HG02970 (cell line): ENCODE measurements at regions not wholly inside any gene's neighbourhood (a gene's known extent, or its start where the extent isn't known, plus 50 kb on each side); places are given as distances from the start of the nearest gene placed in this dataset.
"Not testable (repeated sequence)": the region's sequence is repeated elsewhere in the genome, so short reads cannot be mapped to it uniquely, and the experiment has no call there.

Experiments
- ATAC-seq: cut with Tn5 transposase; IDR thresholded peaks from one replicate; pipeline ENCODE4 v1.9.1; 2021; ENCODE audit warnings: mild to moderate bottlenecking, moderate library complexity, moderate number of reproducible peaks; ENCODE audit not compliant: unreplicated experiment, low FRiP score

GRCh38 chr21:35484851-35485250 lies 435.7 kb upstream of the RUNX1 start:
- ATAC-seq, result no peak

DNA sequence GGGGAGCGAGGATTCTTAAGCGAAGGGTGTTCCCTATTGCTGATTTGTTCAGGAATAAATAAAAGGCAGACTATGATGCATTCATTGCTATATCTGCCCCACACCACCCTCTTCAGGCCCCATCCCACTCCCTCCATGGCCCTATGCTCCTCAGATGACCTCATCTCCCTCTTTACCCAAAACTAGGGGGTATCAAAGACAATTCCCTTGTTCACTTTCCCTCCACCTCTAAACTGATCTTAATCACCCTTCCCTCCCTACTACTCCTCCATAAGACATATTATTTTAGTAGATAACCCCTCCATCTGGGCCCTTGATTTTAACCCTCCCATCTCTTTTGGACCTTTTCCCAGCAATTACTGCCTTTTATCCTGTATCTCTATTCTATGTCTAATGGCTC lies 434.9 kb upstream of the RUNX1 start:
- ATAC-seq, result no peak

- ATAC-seq, result no peak
Measured at GRCh38 chr21:35482933-35483662, 434.0 kb upstream of the RUNX1 start.

- ATAC-seq, result no peak
Measured at GRCh38 chr21:35482096-35482495, 433.0 kb upstream of the RUNX1 start.

DNA sequence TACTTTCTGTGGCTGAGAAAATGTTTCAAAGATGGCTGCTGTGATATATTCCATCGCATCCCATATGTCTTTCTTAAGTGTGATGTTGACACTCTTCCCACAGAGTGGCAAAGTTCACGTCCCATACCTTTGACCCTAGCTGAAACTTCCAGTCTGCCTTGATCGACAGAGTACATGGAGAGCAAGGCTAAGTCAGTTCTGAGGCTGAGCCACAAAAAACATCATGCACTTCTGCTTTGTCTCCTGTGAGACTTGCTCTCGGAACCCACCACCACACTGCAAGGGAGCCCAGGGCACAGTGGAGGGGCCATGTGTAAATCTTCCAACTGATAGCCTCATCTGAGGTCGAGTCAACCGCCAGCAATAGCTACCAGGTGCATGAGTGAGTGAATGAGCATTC lies 431.9 kb upstream of the RUNX1 start:
- no peak for ATAC-seq

DNA sequence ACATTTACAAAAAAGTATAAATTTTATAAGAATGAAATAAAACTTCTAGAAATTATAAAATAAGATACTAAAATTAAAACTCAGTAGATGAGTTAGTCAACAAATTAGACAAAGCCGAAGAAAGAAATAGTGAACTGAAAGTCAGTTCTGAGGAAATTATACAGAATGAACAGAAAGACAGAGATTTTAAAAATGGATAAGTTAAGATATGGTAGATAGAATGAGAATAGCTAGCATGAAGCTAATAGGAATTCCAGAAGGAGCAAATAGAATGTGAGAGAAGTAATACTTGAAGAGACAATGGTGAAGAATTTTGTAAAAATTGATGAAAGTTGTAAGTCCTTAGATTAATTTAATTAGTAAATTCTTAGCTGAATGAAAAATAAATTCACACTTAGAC lies 430.4 kb upstream of the RUNX1 start:
- no peak for ATAC-seq

DNA sequence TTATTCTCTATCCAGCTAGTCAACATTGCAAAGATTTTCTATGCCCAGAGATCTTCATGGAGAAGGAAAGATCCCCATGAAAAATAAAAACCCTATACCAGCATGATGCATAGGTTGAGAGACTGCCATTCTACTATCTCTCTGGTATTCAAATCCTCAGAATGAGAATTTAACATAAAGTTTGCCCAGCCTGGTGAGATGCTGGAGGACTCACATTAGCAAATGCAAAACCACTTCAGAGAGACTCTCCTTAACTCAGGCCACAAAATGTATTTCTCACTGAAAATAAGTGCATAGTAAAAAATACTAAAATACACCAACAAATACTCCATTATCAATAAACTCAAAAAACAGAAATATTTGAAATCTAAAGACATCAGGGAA lies 430.0 kb upstream of the RUNX1 start:
- ATAC-seq, result no peak

DNA sequence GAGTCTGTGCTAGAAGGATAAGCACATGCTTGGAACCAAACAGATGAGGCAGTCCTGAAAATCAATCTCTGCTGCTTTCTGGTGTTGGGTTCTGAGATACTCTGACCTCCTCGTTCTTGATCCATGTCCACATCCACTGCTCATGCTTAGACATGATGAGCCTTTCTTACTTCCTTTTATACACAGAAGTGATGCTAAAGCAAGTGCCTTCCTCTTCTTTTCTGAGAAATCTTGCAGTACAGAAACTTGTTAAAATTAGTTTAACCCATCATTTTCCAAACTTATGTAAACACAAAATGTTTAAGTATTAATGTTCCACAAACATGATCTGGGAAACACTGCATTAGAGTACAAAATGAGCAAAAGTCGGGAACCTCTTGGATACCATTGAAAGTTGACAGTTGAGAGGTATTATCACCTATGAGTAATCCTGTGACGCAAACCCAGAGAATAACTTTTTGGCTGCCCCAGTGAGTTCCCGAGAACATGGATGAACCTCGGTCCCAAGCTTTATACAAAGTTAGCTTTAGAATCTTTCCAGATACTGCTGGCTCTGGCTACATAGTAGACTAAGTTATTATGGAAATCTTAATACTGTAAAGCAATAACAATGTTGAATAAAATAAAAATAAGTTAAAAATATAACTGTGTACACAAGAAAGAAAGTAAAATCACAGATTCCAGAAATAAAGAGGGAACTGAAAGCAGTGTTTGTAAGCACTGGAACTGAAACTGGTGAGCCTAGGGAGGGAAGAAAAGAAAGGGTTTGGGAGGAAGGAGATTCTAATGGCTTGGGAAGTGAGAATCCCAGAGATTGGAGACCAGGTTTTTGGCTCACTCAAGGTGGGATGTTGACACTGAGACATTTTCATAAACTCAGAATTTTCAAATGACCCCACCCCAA lies 429.3 kb upstream of the RUNX1 start:
- no peak for ATAC-seq

GRCh38 chr21:35477622-35478021 lies 428.5 kb upstream of the RUNX1 start:
- ATAC-seq, result no peak

DNA sequence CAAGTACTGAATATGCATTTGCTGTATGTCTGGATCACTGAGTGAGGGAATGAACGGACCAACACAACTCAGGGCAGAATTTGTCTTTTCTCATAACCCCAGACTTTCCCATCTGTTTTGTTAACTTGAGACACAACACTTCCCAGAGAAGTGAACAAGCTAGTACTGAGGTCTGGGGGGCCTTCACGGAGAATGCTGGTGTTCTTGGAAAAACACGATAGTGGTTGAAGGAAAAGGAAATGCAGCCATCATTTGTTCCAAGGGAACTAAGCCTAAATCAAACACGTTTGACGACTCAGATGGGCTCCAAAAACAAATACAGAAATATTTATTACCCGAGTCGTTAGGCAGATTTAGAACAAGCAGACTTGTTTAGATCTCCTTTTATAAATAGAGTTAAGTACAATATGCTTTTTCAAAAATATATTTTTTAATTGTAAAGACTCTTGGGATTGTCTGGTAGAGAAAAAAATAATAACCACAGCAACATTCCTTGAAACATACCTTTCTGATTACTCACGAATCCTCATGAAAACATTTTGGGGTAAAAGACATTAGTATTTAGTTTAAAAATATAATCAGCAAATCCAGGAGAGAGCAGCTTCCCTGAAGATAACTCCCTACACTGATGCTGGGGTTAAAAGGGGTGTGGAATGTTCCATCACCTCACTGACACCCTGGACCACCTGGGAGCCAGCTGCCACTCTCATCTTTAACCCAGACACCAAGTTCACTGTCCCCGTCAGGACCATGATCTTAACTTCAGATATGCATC lies 427.7 kb upstream of the RUNX1 start:
- no peak for ATAC-seq

GRCh38 chr21:35475762-35476161 lies 426.7 kb upstream of the RUNX1 start:
- ATAC-seq, result no peak

DNA sequence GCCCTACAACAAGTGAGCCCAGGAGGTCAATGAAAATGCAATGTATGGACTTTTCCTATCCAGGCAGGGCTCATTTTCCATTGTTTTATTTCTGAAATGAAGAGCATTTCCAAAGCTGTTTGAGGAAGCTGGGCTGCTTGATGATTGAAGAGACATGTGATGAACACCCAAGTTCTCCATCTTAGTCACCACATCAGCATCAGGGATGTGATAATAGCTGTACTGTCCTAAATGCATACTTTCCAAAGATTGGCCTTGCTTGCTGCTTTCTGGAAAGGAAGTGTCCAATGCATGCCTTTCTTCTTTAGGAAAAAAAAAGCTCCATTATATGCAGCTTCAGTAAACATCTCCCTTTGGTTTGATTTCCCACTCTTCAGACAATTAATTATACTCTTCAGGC lies 425.9 kb upstream of the RUNX1 start:
- ATAC-seq, result no peak

DNA sequence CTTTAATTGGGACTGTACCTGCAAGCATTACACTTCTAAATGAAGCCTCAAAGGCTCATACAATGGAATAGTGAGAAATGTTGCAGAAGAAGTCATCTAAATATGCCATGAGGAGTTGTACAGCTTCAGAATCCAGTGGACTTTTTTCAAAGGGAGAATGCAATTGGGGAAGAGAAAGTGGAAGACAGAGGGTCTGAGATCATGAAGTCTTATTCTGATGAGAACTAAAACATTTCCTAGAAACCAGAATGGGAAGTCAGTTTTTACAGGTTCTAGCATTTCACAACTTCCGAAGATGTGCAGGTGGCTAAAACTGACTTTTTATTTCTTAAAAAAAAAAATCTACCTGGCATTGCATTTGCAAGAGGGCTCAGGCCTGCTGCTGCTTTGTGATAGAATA lies 424.4 kb upstream of the RUNX1 start:
- ATAC-seq, result no peak

DNA sequence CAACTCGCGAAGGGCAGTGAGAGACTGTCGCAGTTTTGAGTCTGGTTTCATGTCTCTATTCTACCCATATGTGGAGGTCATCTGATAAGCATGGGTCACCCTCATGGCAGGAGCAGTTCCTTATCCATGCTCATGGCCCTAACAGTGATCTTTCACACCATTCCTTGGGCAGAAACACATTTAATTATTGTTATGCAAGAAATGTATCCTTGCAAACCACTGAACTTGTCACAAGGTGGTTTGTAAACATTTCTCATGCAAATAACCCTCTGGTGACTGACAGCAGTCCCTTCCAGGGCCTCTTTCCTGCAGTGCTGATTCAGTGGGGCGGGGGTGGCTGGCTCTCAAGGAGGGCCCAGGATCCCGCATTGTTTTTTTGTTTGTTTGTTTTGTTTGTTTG lies 421.4 kb upstream of the RUNX1 start:
- no peak for ATAC-seq

DNA sequence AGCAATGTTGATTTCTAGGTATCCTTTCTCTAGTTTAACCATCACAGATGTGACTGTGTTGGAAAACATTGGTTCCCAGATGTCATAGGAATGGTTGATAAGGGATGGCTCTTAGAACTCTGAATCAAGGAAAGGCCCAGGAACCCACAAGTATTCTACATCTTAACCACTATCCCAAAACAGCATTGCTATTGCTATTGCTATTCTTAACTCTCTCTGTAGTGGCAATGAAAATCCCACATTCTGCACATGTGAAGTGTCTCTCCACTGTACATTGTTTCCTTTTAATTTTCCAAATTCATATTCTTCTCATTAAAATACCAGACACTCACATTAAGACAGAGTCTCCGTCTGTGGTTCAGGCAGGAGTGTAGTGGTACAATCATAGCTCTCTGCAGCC lies 420.4 kb upstream of the RUNX1 start:
- no peak for ATAC-seq

GRCh38 chr21:35468991-35469390 lies 419.9 kb upstream of the RUNX1 start:
- ATAC-seq, result no peak

GRCh38 chr21:35467566-35467965 lies 418.5 kb upstream of the RUNX1 start:
- ATAC-seq, result no peak

- ATAC-seq, result not testable (repeated sequence)
Measured at GRCh38 chr21:35466681-35467080, 417.6 kb upstream of the RUNX1 start.

- ATAC-seq, result no peak
Measured at GRCh38 chr21:35465741-35466140, 416.6 kb upstream of the RUNX1 start.

GRCh38 chr21:35461700-35462099 lies 412.6 kb upstream of the RUNX1 start:
- ATAC-seq, result no peak

GRCh38 chr21:35460441-35460840 lies 411.3 kb upstream of the RUNX1 start:
- ATAC-seq, result no peak
